ENCODE measurements at regions not wholly inside any gene's neighbourhood (a gene's known extent, or its start where the extent isn't known, plus 50 kb on each side); places are given as distances from the start of the nearest gene placed in this dataset.

- no peak for TF ChIP-seq CTCF (tag by site-specific recombination; IDR thresholded peaks at IDR 0.05)
- TF ChIP-seq AEBP2 (tag by site-specific recombination; IDR thresholded peaks at IDR 0.05; ENCODE audit: borderline replicate concordance): no peak
- TF ChIP-seq ZNF777 (tag by site-specific recombination; IDR thresholded peaks at IDR 0.05; ENCODE audit: borderline replicate concordance): no peak
- no peak for TF ChIP-seq ZNF211 (tag by site-specific recombination; IDR thresholded peaks at IDR 0.05; ENCODE audit: low read depth)
- no peak for TF ChIP-seq HIC1 (tag by site-specific recombination; IDR thresholded peaks at IDR 0.05)
- TF ChIP-seq ZNF266 (tag by site-specific recombination; IDR thresholded peaks at IDR 0.05; ENCODE audit: low read depth): no peak
- no peak for TF ChIP-seq ZBTB21 (tag by site-specific recombination; IDR thresholded peaks at IDR 0.05)
- 0 out of 2 replicates have a peak, but pooled peaks have one; percentile 28 for TF ChIP-seq ZFHX2 (tag by site-specific recombination; conservative IDR thresholded peaks at IDR 0.05)
- TF ChIP-seq KLF8 (tag by site-specific recombination; IDR thresholded peaks at IDR 0.05): no peak
- no peak for TF ChIP-seq ZNF692 (tag by site-specific recombination; IDR thresholded peaks at IDR 0.05)
- TF ChIP-seq ZSCAN18 (tag by site-specific recombination; IDR thresholded peaks at IDR 0.05): no peak
- TF ChIP-seq BCL6B (tag by site-specific recombination; IDR thresholded peaks at IDR 0.05): no peak
- TF ChIP-seq MYNN (tag by site-specific recombination; IDR thresholded peaks at IDR 0.05; ENCODE audit: borderline replicate concordance): no peak
- TF ChIP-seq ZNF19 (tag by site-specific recombination; IDR thresholded peaks at IDR 0.05; ENCODE audit: low read depth): no peak
- TF ChIP-seq ZNF341 (tag by site-specific recombination; IDR thresholded peaks at IDR 0.05; ENCODE audit: low read depth): no peak
- no peak for TF ChIP-seq REST (tag by site-specific recombination; IDR thresholded peaks at IDR 0.05)
- no peak for TF ChIP-seq ZNF169 (tag by site-specific recombination; IDR thresholded peaks at IDR 0.05)
- TF ChIP-seq ZNF423 (tag by site-specific recombination; IDR thresholded peaks at IDR 0.05): peak; percentile 42; the same call in 1 of the 2 replicates
- TF ChIP-seq ZNF175 (tag by site-specific recombination; IDR thresholded peaks at IDR 0.05): no peak
- no peak for TF ChIP-seq ZSCAN4 (tag by site-specific recombination; IDR thresholded peaks at IDR 0.05)
- no peak for TF ChIP-seq ZBTB49 (tag by site-specific recombination; IDR thresholded peaks at IDR 0.05; ENCODE audit: low read depth)
- no peak for TF ChIP-seq ZBTB1 (tag by site-specific recombination; IDR thresholded peaks at IDR 0.05)
- TF ChIP-seq ZBTB7A (tag by site-specific recombination; IDR thresholded peaks at IDR 0.05; ENCODE audit: low read depth): no peak
Observed at GRCh38 chr19:28319227-28319626, 893.7 kb downstream of the UQCRFS1 start (continued).
